Posterior vena cava (tissue), 2 donors: ENCODE measurements at regions not wholly inside any gene's neighbourhood (a gene's known extent, or its start where the extent isn't known, plus 50 kb on each side); places are given as distances from the start of the nearest gene placed in this dataset.
"Not testable (repeated sequence)": the region's sequence is repeated elsewhere in the genome, so short reads cannot be mapped to it uniquely, and the experiment has no call there.

Experiments used
- DNase-seq: peaks from one replicate; pipeline ENCODE4 v3.0.0-alpha.2; 2020; ENCODE audit warnings: low spot score
- intact Hi-C, 2 donors: fragments of 100-400 bp; cut with DNase I; formaldehyde crosslinking; loops; one replicate each; pipeline versions ENCODE4 v1.14.1 to v1.14.2; 2022 to 2023
- donor health status: DM: yes; HTN: yes; CAD: no.
- donor health status: DM: yes; HTN: yes; CAD: no.

GRCh38 chr9:86613943-86614342, 259.7 kb upstream of the TUT7 start:
- DNase-seq, result no peak
- intact Hi-C loops, result no loop called here

GRCh38 chr9:86611534-86611933, 257.3 kb upstream of the TUT7 start:
- DNase-seq, intact Hi-C loops: not testable (repeated sequence)

- DNase-seq, result no peak
- intact Hi-C loops, result no loop called here
Measured at GRCh38 chr9:86605303-86605702, 251.1 kb upstream of the TUT7 start.

GRCh38 chr9:86604741-86605140, 250.5 kb upstream of the TUT7 start:
- intact Hi-C loops, result no loop called here
- DNase-seq, result no peak

GRCh38 chr9:86602715-86603114, 248.5 kb upstream of the TUT7 start:
- intact Hi-C loops, result no loop called here
- DNase-seq, result no peak

GRCh38 chr9:86601697-86602096, 247.5 kb upstream of the TUT7 start:
- intact Hi-C loops, result no loop called here
- no peak for DNase-seq

GRCh38 chr9:86600977-86601376, 246.8 kb upstream of the TUT7 start:
- DNase-seq, result no peak
- intact Hi-C loops, result no loop called here

GRCh38 chr9:86600291-86600690, 246.1 kb upstream of the TUT7 start:
- DNase-seq, result no peak
- intact Hi-C loops, result no loop called here

GRCh38 chr9:86599561-86599960, 245.4 kb upstream of the TUT7 start:
- intact Hi-C loops, result no loop called here
- DNase-seq, result no peak

- no peak for DNase-seq
- intact Hi-C loops, result no loop called here
Measured at GRCh38 chr9:86598411-86599239, 244.4 kb upstream of the TUT7 start.

- no peak for DNase-seq
- intact Hi-C loops, result no loop called here
Measured at GRCh38 chr9:86594724-86595123, 240.5 kb upstream of the TUT7 start.

GRCh38 chr9:86591472-86591871, 237.3 kb upstream of the TUT7 start:
- DNase-seq, result no peak
- intact Hi-C loops, result no loop called here

- no peak for DNase-seq
- intact Hi-C loops, result no loop called here
Measured at GRCh38 chr9:86589730-86590129, 235.5 kb upstream of the TUT7 start.

GRCh38 chr9:86589273-86589672, 235.1 kb upstream of the TUT7 start:
- DNase-seq, result no peak
- intact Hi-C loops, result no loop called here

- DNase-seq, result no peak
- intact Hi-C loops, result no loop called here
Measured at GRCh38 chr9:86586144-86586494, 231.9 kb upstream of the TUT7 start.

GRCh38 chr9:86585422-86586143, 231.4 kb upstream of the TUT7 start:
- intact Hi-C loops, result no loop called here
- no peak for DNase-seq

GRCh38 chr9:86580688-86581087, 226.5 kb upstream of the TUT7 start:
- intact Hi-C loops, result loop anchor here in 1 of 2 donors (5.0 kb wide), 1 partner anchor 1952 kb away; no protein-coding TSS in a partner anchor
- DNase-seq, result no peak

- no peak for DNase-seq
- intact Hi-C loops, result no loop called here
Measured at GRCh38 chr9:86578722-86579121, 224.5 kb upstream of the TUT7 start.

- intact Hi-C loops, result no loop called here
- DNase-seq, result no peak
Measured at GRCh38 chr9:86577420-86578333, 223.5 kb upstream of the TUT7 start.
